ENCODE measurements at regions not wholly inside any gene's neighbourhood (a gene's known extent, or its start where the extent isn't known, plus 50 kb on each side); places are given as distances from the start of the nearest gene placed in this dataset.
A peak's percentile ranks its signal among the peaks of the same experiment; 100 is the strongest.

DNA sequence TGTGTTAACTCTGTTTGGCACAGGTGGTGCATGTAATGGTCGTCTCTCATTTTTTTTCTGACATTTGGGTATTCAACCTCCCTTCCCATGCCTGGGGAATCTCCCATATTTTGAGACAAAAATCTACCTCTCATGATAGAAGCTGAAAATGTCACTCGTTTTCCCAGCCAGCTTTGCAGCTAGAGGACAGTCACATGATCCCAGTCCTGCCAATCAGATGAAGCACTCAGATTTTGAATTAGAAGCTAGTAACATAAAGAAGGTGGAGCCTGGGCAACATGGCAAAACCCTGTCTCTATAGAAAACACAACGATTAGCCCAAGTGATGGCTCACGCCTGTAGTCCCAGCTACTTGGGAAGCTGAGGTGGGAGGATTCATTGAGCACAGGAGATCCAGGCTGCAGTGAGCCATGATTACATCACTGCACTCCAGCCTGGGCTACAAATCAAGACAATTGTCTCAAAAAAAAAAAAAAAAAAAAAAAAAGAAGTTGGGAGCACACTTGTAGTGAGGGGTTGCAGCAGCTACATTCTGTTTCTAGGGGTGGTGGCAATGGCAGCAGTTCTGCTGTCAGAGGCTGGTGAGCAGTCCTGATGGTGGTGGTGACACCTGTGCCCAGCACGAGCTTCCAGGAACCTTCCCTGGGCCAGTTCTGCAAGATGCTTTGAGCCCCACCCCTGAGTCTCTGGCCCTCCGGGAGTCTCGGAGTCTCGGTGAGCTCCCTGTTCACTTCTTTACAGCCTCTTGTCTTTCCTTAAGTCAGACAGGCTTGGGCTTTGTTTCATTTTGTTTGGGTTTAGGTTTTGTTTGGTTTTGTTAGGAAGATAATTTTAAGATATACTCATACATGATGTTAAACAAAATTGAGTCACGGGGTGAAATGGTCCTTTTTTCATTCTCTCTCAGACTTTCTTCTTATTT, 94.1 kb upstream of the KCNG1 start:
- TF ChIP-seq, protein P1, sequence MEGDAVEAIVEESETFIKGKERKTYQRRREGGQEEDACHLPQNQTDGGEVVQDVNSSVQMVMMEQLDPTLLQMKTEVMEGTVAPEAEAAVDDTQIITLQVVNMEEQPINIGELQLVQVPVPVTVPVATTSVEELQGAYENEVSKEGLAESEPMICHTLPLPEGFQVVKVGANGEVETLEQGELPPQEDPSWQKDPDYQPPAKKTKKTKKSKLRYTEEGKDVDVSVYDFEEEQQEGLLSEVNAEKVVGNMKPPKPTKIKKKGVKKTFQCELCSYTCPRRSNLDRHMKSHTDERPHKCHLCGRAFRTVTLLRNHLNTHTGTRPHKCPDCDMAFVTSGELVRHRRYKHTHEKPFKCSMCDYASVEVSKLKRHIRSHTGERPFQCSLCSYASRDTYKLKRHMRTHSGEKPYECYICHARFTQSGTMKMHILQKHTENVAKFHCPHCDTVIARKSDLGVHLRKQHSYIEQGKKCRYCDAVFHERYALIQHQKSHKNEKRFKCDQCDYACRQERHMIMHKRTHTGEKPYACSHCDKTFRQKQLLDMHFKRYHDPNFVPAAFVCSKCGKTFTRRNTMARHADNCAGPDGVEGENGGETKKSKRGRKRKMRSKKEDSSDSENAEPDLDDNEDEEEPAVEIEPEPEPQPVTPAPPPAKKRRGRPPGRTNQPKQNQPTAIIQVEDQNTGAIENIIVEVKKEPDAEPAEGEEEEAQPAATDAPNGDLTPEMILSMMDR (IDR thresholded peaks at IDR 0.05; ENCODE audit: insufficient read depth, low read length, missing control alignments): no peak
- no peak overlapping the region for H3K4me3 ChIP-seq (ENCODE audit: low read depth, low read length)
- CTCF ChIA-PET: interaction anchor here (0.6 to 1.8 kb wide), 5 partner anchors 10 to 289 kb away, joined by 3 to 5 read pairs (median 3); no protein-coding TSS in a partner anchor
- POLR2A ChIA-PET: no interaction called here
- DNase-seq (ENCODE audit: low read depth, low spot score): no peak

DNA sequence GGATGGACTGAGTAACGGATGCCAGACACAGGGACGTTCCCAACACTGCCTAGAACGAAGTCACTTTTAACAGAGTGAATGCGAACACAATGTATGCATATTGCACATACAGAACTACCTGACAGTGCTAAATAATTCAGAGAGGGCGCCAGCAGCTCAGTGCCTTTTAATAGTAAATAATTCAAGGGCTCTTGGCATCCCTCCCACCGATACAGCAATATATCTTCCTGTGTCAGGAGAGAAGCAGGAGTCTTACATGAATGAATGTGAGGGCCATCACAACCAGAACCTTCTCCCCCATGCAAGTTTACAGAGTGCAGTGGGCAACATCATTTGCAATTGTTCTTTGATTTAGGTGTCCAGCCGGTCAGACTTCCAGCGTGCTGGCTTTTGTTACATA, 88.4 kb upstream of the KCNG1 start:
- TF ChIP-seq, protein P1 (IDR thresholded peaks at IDR 0.05; ENCODE audit: insufficient read depth, low read length, missing control alignments): no peak
- no peak for DNase-seq (ENCODE audit: low read depth, low spot score)
- ChIA-PET CTCF (no interaction called here), POLR2A (no interaction called here)
- no peak overlapping the region for H3K4me3 ChIP-seq (ENCODE audit: low read depth, low read length)

DNA sequence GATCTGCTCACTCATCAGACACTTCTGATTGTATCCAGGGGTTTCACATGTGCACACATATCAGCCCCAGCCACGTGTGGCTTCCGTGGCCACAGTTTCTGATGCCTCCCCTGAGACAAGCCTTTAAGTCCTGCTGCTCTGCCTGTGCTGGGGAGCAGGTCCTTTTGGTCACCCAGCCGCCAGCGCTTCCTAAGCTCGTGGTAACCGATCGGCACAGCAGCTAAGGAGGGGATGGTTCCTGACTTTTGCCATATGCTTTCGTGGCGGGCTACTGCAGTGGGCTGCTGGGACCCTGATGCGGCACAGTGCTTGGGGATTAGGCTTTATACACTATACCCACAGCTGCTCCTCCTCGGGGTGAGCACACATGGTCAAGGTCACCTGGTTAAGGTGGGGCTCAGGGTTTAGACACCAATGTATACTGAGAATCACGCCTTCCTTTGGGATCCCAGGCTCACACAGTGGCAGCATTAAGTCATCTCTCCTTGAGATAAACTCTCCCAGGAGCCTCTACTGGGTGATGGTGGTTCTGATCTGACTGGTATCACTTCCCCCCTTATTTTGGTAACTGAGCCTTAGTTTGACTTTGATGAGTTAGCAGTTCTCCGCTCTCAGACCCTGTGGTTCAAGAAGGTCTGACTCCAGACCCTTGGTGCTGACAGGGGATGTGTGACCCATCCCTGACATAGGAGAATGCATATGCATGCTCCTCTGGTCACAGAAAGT, 85.9 kb upstream of the KCNG1 start:
- TF ChIP-seq, protein P1 (IDR thresholded peaks at IDR 0.05; ENCODE audit: insufficient read depth, low read length, missing control alignments): no peak
- H3K4me3 ChIP-seq (ENCODE audit: low read depth, low read length): no peak overlapping the region
- ChIA-PET POLR2A (no interaction called here), CTCF (no interaction called here)
- no peak for DNase-seq (ENCODE audit: low read depth, low spot score)

DNA sequence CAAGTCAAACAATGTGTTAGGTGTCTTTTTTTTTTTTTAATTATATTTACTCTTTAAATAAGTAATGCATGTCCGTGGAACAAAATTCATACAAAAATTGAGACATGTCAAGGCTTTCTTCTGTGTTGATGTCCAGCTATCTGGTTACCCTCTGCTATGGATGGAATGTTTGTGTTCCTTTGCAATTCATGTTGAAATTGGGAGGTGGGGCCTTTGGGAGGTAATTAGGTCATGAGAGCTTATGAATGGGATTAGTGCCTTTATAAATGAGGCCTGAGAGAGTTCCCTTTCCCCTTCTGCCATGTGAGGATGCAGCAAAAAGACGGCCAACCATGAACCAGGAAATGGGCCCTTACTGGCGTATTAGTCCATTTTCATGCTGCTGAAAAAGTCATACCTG, 83.1 kb upstream of the KCNG1 start:
- no peak overlapping the region for H3K4me3 ChIP-seq (ENCODE audit: low read depth, low read length)
- TF ChIP-seq, protein P1 (IDR thresholded peaks at IDR 0.05; ENCODE audit: insufficient read depth, low read length, missing control alignments): no peak
- DNase-seq (ENCODE audit: low read depth, low spot score): no peak
- ChIA-PET CTCF (no interaction called here), POLR2A (no interaction called here)

DNA sequence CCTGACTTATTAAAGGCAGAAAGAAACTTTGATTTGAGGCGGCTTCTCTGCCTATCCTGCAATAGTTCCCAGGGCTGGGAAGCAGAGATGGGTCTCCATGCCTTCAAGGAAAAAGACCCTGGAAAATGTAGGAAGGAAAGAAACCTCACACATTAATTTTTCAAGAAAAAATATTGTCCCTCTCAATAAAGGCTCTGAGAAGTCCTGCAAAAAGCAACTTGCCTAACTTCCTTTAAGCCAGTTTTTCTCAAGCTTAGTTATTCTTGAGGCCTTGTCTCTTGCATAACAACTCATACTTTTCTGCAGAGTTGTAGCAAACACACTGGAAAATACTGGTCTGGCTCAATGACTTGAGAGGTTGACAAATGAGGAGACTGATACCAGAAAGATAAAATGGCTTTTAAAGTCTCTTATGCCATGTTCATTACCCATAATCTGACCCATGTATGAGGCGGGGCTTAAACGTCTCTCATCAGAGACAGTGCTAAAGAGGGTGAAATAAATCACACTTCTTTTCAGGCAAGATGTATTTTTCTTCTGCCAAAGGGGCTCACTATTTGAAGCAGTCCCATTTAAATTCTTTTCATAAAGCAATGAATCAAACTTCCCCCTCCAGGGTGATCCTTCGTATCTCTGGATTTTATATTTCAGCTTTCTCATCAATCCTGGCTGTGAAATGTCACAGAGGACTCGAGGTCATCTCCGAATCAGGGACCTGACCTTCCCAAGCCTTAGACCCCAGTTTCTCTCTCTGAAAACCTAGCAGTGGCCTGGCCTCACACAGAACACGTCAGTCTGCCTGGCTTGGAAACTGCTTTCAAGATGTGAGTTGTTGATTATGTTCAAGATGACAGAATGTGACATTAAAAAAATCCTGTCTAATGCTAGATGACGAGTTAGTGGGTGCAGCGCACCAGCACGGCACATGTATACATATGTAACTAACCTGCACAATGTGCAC, 82.3 kb upstream of the KCNG1 start:
- ChIA-PET CTCF (no interaction called here), POLR2A (no interaction called here)

More for the DNA sequence above, 82.3 kb upstream of the KCNG1 start:
- peak; percentile 3 for DNase-seq (ENCODE audit: low read depth, low spot score)
- H3K4me3 ChIP-seq (ENCODE audit: low read depth, low read length): no peak overlapping the region
- TF ChIP-seq, protein P1 (IDR thresholded peaks at IDR 0.05; ENCODE audit: insufficient read depth, low read length, missing control alignments): no peak

Data from AG04449 (cell line).